Tibial nerve (tissue), 4 donors: ENCODE measurements at regions not wholly inside any gene's neighbourhood (a gene's known extent, or its start where the extent isn't known, plus 50 kb on each side); places are given as distances from the start of the nearest gene placed in this dataset.

Experiments
- EP300 ChIP-seq, 2 donors: sonication (generic); formaldehyde crosslinking; IDR thresholded peaks; one replicate each; pipeline ENCODE4 v1.6.1; 2017; ENCODE audit warnings: antibody characterized with exemption in 2 of 2, mild to moderate bottlenecking in 1 of 2
- POLR2A ChIP-seq, 2 donors: fragments of 450-650 bp; IDR thresholded peaks; one replicate each; pipeline ENCODE4 v1.6.1; 2017; ENCODE audit warnings: antibody characterized with exemption in 2 of 2, mild to moderate bottlenecking in 2 of 2, moderate library complexity in 2 of 2
- TF ChIP-seq, protein P1 (sequence below), 5 experiments: fragments of 200-600 bp in 3 of 5; fragments of 450-650 bp in 2 of 5; sonication (generic) in 3 of 5; IDR thresholded peaks; one replicate each; pipeline ENCODE4 v1.5.1; 2016 to 2019; ENCODE audit warnings: antibody characterized with exemption in 5 of 5, mild to moderate bottlenecking in 3 of 5, moderate library complexity in 2 of 5

DNA sequence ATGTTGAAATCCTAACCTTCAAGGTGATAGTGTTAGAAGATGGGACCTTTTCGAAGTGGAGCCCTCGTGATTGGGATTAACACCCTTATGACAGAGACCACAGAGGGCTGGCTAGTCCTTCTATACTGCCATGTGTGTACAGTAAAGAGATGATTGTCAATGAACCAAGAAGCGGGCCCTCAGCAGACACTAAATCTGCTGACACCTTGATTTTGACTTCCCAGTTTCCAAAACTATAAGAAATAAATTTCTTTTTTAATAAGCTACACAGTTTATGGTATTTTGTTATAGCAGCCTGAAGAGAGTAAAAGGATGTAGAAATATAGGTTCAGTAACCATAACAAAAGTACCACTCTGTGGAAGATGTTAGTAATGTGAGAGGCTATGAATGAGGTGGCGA, 419.0 kb upstream of the NUDT12 start:
- TF ChIP-seq, protein P1, sequence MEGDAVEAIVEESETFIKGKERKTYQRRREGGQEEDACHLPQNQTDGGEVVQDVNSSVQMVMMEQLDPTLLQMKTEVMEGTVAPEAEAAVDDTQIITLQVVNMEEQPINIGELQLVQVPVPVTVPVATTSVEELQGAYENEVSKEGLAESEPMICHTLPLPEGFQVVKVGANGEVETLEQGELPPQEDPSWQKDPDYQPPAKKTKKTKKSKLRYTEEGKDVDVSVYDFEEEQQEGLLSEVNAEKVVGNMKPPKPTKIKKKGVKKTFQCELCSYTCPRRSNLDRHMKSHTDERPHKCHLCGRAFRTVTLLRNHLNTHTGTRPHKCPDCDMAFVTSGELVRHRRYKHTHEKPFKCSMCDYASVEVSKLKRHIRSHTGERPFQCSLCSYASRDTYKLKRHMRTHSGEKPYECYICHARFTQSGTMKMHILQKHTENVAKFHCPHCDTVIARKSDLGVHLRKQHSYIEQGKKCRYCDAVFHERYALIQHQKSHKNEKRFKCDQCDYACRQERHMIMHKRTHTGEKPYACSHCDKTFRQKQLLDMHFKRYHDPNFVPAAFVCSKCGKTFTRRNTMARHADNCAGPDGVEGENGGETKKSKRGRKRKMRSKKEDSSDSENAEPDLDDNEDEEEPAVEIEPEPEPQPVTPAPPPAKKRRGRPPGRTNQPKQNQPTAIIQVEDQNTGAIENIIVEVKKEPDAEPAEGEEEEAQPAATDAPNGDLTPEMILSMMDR (IDR thresholded peaks at IDR 0.05): no peak
- TF ChIP-seq POLR2A (IDR thresholded peaks at IDR 0.05): no peak
- no peak for TF ChIP-seq EP300 (IDR thresholded peaks at IDR 0.05)
